GM13977 (cell line): ENCODE measurements at regions not wholly inside any gene's neighbourhood (a gene's known extent, or its start where the extent isn't known, plus 50 kb on each side); places are given as distances from the start of the nearest gene placed in this dataset.

Source experiments
- DNase-seq: peaks from one replicate; pipeline ENCODE4 v3.0.0; 2012; ENCODE audit warnings: low spot score
- CTCF ChIP-seq: IDR thresholded peaks from 2 replicates; pipeline ENCODE4 v1.5.1; 2012; ENCODE audit warnings: mild to moderate bottlenecking, control low read depth; ENCODE audit not compliant: insufficient read depth; ENCODE audit errors: extremely low read depth, missing control alignments
- in situ Hi-C: fragments of 300-500 bp; cut with MboI; formaldehyde crosslinking; loops from one replicate; pipeline ENCODE4 v1.12.0; 2022; ENCODE audit warnings: low sequenced_read_pairs, low pct_unique_long_range_greater_than_20kb, mixed read lengths, inconsistent platforms; ENCODE audit not compliant: unreplicated experiment

GRCh38 chr10:3969876-3970666 lies 185.1 kb upstream of the KLF6 start:
- no peak for DNase-seq
- in situ Hi-C loops: no loop called here
- TF ChIP-seq CTCF: no peak

GRCh38 chr10:3968727-3969126 lies 183.7 kb upstream of the KLF6 start:
- in situ Hi-C loops: no loop called here
- no peak for DNase-seq
- TF ChIP-seq CTCF: no peak

GRCh38 chr10:3964516-3964915 lies 179.5 kb upstream of the KLF6 start:
- TF ChIP-seq CTCF: no peak
- DNase-seq: no peak
- in situ Hi-C loops: no loop called here

- no peak for TF ChIP-seq CTCF
- in situ Hi-C loops: no loop called here
- DNase-seq: no peak
Observed at GRCh38 chr10:3963191-3963673, 178.2 kb upstream of the KLF6 start.

GRCh38 chr10:3961082-3961481 lies 176.1 kb upstream of the KLF6 start:
- no peak for DNase-seq
- TF ChIP-seq CTCF: no peak
- in situ Hi-C loops: no loop called here

GRCh38 chr10:3960496-3960895 lies 175.5 kb upstream of the KLF6 start:
- in situ Hi-C loops: no loop called here
- no peak for DNase-seq
- TF ChIP-seq CTCF: no peak
